RKO (cell line): ENCODE measurements at regions not wholly inside any gene's neighbourhood (a gene's known extent, or its start where the extent isn't known, plus 50 kb on each side); places are given as distances from the start of the nearest gene placed in this dataset.

ENCODE experiments used
- DNase-seq: peaks from one replicate; pipeline ENCODE4 v3.0.0-alpha.2; 2016; ENCODE audit warnings: low spot score

GRCh38 chr3:80492162-80492561, 724.4 kb upstream of the ROBO1 start:
- DNase-seq, result no peak

GRCh38 chr3:80472961-80473360, 705.2 kb upstream of the ROBO1 start:
- DNase-seq, result no peak

GRCh38 chr3:80472459-80472858, 704.7 kb upstream of the ROBO1 start:
- no peak for DNase-seq

- DNase-seq, result no peak
Observed at GRCh38 chr3:80470433-80470832, 702.6 kb upstream of the ROBO1 start.

GRCh38 chr3:80465746-80466145, 697.9 kb upstream of the ROBO1 start:
- no peak for DNase-seq

- no peak for DNase-seq
Observed at GRCh38 chr3:80451393-80451792, 683.6 kb upstream of the ROBO1 start.

GRCh38 chr3:80445641-80446040, 677.8 kb upstream of the ROBO1 start:
- no peak for DNase-seq

GRCh38 chr3:80445053-80445452, 677.3 kb upstream of the ROBO1 start:
- no peak for DNase-seq

GRCh38 chr3:80439490-80439889, 671.7 kb upstream of the ROBO1 start:
- DNase-seq, result no peak

- no peak for DNase-seq
Observed at GRCh38 chr3:80434366-80434765, 666.6 kb upstream of the ROBO1 start.

- no peak for DNase-seq
Observed at GRCh38 chr3:80424951-80425350, 657.2 kb upstream of the ROBO1 start.

- DNase-seq, result no peak
Observed at GRCh38 chr3:80408030-80408721, 640.4 kb upstream of the ROBO1 start.

- no peak for DNase-seq
Observed at GRCh38 chr3:80405618-80406017, 637.8 kb upstream of the ROBO1 start.

- no peak for DNase-seq
Observed at GRCh38 chr3:80395023-80395422, 627.2 kb upstream of the ROBO1 start.

GRCh38 chr3:80391573-80391972, 623.8 kb upstream of the ROBO1 start:
- DNase-seq, result no peak

GRCh38 chr3:80384811-80385210, 617.0 kb upstream of the ROBO1 start:
- DNase-seq, result no peak

- DNase-seq, result no peak
Observed at GRCh38 chr3:80374423-80374822, 606.6 kb upstream of the ROBO1 start.

GRCh38 chr3:80368616-80369015, 600.8 kb upstream of the ROBO1 start:
- DNase-seq, result no peak

- no peak for DNase-seq
Observed at GRCh38 chr3:80366808-80367548, 599.2 kb upstream of the ROBO1 start.

GRCh38 chr3:80357761-80358160, 590.0 kb upstream of the ROBO1 start:
- no peak for DNase-seq

GRCh38 chr3:80355144-80355543, 587.3 kb upstream of the ROBO1 start:
- DNase-seq, result no peak

GRCh38 chr3:80351201-80351600, 583.4 kb upstream of the ROBO1 start:
- no peak for DNase-seq

GRCh38 chr3:80350771-80351170, 583.0 kb upstream of the ROBO1 start:
- no peak for DNase-seq

- DNase-seq, result no peak
Observed at GRCh38 chr3:80338366-80338765, 570.6 kb upstream of the ROBO1 start.
